SK-N-SH treated with all-trans-retinoic acid at 6 μM for 48 hours (cell line): ENCODE measurements at regions not wholly inside any gene's neighbourhood (a gene's known extent, or its start where the extent isn't known, plus 50 kb on each side); places are given as distances from the start of the nearest gene placed in this dataset.
"Not testable (repeated sequence)": the region's sequence is repeated elsewhere in the genome, so short reads cannot be mapped to it uniquely, and the experiment has no call there.

ENCODE experiments used
- ATAC-seq: fragments of 200-7000 bp; cut with Tn5 transposase; 3 replicates; pipeline ENCODE4 v1.9.1; 2020; ENCODE audit warnings: mild to moderate bottlenecking, moderate library complexity
- ARNTL ChIP-seq: fragments of 450-650 bp; formaldehyde crosslinking; IDR thresholded peaks from 2 replicates; pipeline ENCODE4 v1.5.0; 2020; ENCODE audit warnings: low read depth, mild to moderate bottlenecking, moderate library complexity, borderline replicate concordance
- BACH2 ChIP-seq: fragments of 250-450 bp; sonication (Bioruptor Pico); IDR thresholded peaks from 2 replicates; pipeline ENCODE4 v1.9.0; 2021; ENCODE audit warnings: mild to moderate bottlenecking, borderline replicate concordance
- CREB5 ChIP-seq: fragments of 250-450 bp; sonication (Bioruptor Pico); IDR thresholded peaks from 2 replicates; pipeline ENCODE4 v1.5.1; 2020; ENCODE audit warnings: low read depth, mild to moderate bottlenecking, moderate library complexity
- CSRNP3 ChIP-seq: fragments of 250-450 bp; sonication (Bioruptor Pico); IDR thresholded peaks from 2 replicates; pipeline ENCODE4 v1.5.1; 2021; ENCODE audit warnings: mild to moderate bottlenecking, moderate library complexity
- ESRRG ChIP-seq: fragments of 250-450 bp; sonication (Bioruptor Pico); IDR thresholded peaks from 2 replicates; pipeline ENCODE4 v1.6.1; 2021; ENCODE audit warnings: mild to moderate bottlenecking
- GLIS3 ChIP-seq: fragments of 250-450 bp; sonication (Bioruptor Pico); IDR thresholded peaks from 2 replicates; pipeline ENCODE4 v1.5.0; 2020; ENCODE audit warnings: mild to moderate bottlenecking, moderate library complexity
- RARB ChIP-seq: fragments of 250-450 bp; sonication (Bioruptor Pico); IDR thresholded peaks from 2 replicates; pipeline ENCODE4 v1.8.0; 2021; ENCODE audit warnings: mild to moderate bottlenecking, moderate library complexity
- TCF4 ChIP-seq: fragments of 250-450 bp; sonication (Bioruptor Pico); IDR thresholded peaks from 2 replicates; pipeline ENCODE4 v1.8.0; 2021; ENCODE audit warnings: mild to moderate bottlenecking, moderate library complexity, borderline replicate concordance
- TOX ChIP-seq: fragments of 250-450 bp; sonication (Bioruptor Pico); IDR thresholded peaks from 2 replicates; pipeline ENCODE4 v1.8.0; 2021; ENCODE audit warnings: mild to moderate bottlenecking, moderate library complexity, borderline replicate concordance
- ZC3H10 ChIP-seq: fragments of 250-450 bp; sonication (Bioruptor Pico); IDR thresholded peaks from 2 replicates; pipeline ENCODE4 v1.5.1; 2021; ENCODE audit warnings: mild to moderate bottlenecking, moderate library complexity
- ZFP3 ChIP-seq: fragments of 250-450 bp; sonication (Bioruptor Pico); IDR thresholded peaks from 2 replicates; pipeline ENCODE4 v1.5.0; 2020; ENCODE audit warnings: mild to moderate bottlenecking, moderate library complexity
- ZFP30 ChIP-seq: fragments of 450-650 bp; formaldehyde crosslinking; IDR thresholded peaks from 2 replicates; pipeline ENCODE4 v1.5.0; 2022; ENCODE audit warnings: mild to moderate bottlenecking, moderate library complexity
- TF ChIP-seq, protein P1 (sequence below): fragments of 250-450 bp; sonication (Bioruptor Pico); IDR thresholded peaks from 2 replicates; pipeline ENCODE4 v1.8.0; 2020; ENCODE audit warnings: mild to moderate bottlenecking, moderate library complexity, borderline replicate concordance
- TF ChIP-seq, protein P2 (sequence below): fragments of 250-450 bp; sonication (Bioruptor Pico); IDR thresholded peaks from 2 replicates; pipeline ENCODE4 v1.8.0; 2021; ENCODE audit warnings: low read depth, mild to moderate bottlenecking, moderate library complexity, borderline replicate concordance
- TF ChIP-seq, protein P3 (sequence below): fragments of 250-450 bp; sonication (Bioruptor Pico); IDR thresholded peaks from 2 replicates; pipeline ENCODE4 v1.5.0; 2020; ENCODE audit warnings: mild to moderate bottlenecking, moderate library complexity

- no peak for TF ChIP-seq CSRNP3
- TF ChIP-seq ZFP30 (CRISPR knock-in tag) = no peak
- no peak for TF ChIP-seq GLIS3 (CRISPR knock-in tag)
- no peak for TF ChIP-seq CREB5 (CRISPR knock-in tag)
- TF ChIP-seq ARNTL (CRISPR knock-in tag) = no peak
- TF ChIP-seq TOX (CRISPR knock-in tag) = no peak
Observed at GRCh38 chrX:138875472-138875871, 164.0 kb upstream of the FGF13 start (continued).

GRCh38 chrX:138874271-138874935, 162.9 kb upstream of the FGF13 start:
- ATAC-seq = no peak
- TF ChIP-seq ESRRG (CRISPR knock-in tag) = no peak
- TF ChIP-seq, protein P1, sequence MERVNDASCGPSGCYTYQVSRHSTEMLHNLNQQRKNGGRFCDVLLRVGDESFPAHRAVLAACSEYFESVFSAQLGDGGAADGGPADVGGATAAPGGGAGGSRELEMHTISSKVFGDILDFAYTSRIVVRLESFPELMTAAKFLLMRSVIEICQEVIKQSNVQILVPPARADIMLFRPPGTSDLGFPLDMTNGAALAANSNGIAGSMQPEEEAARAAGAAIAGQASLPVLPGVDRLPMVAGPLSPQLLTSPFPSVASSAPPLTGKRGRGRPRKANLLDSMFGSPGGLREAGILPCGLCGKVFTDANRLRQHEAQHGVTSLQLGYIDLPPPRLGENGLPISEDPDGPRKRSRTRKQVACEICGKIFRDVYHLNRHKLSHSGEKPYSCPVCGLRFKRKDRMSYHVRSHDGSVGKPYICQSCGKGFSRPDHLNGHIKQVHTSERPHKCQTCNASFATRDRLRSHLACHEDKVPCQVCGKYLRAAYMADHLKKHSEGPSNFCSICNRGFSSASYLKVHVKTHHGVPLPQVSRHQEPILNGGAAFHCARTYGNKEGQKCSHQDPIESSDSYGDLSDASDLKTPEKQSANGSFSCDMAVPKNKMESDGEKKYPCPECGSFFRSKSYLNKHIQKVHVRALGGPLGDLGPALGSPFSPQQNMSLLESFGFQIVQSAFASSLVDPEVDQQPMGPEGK (CRISPR knock-in tag) = no peak
- TF ChIP-seq ZC3H10 (CRISPR knock-in tag) = no peak
- TF ChIP-seq, protein P2, sequence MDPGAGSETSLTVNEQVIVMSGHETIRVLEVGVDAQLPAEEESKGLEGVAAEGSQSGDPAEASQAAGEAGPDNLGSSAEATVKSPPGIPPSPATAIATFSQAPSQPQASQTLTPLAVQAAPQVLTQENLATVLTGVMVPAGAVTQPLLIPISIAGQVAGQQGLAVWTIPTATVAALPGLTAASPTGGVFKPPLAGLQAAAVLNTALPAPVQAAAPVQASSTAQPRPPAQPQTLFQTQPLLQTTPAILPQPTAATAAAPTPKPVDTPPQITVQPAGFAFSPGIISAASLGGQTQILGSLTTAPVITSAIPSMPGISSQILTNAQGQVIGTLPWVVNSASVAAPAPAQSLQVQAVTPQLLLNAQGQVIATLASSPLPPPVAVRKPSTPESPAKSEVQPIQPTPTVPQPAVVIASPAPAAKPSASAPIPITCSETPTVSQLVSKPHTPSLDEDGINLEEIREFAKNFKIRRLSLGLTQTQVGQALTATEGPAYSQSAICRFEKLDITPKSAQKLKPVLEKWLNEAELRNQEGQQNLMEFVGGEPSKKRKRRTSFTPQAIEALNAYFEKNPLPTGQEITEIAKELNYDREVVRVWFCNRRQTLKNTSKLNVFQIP (CRISPR knock-in tag) = no peak
- TF ChIP-seq BACH2 = no peak
- TF ChIP-seq CSRNP3 = no peak

DNA sequence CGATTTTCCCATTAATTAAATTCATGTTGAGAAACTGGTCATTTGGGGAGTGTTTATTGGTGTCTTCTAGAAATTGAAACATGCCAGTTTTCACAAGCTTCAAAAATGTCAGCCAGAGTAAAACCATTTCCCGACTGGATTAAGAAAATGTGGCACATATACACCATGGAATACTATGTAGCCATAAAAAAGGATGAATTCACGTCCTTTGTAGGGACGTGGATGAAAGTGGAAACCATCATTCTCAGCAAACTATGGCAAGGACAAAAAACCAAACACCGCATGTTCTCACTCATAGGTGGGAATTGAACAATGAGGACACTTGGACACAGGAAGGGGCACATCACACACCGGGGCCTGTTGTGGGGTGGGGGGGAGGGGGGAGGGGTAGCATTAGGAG, 162.1 kb upstream of the FGF13 start:
- not testable (repeated sequence) for ATAC-seq

DNA sequence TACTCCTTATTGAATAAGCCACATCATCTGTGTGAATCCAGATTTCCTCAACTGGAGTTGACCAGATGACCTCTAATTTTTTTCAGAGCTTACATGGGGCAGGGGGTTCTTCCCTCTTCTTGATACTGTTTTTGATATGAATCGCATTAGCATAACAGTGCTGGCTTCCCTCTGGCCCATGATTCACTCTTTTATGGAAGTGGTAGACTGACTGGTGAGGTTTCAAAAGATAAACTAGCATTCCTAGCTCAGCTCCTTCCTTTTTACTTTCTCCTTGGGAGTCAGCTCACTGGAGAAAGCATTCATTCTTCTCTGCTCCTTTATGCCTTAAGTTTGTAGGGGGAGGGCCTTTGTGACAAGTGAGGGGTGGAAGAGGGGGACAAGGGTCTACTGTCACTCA, 161.0 kb upstream of the FGF13 start:
- no peak for ATAC-seq
- TF ChIP-seq RARB (no peak), ZFP3 (CRISPR knock-in tag) (no peak), BACH2 (no peak), ARNTL (CRISPR knock-in tag) (no peak), TCF4 (CRISPR knock-in tag) (no peak), ZFP30 (CRISPR knock-in tag) (no peak)
- TF ChIP-seq, protein P3, sequence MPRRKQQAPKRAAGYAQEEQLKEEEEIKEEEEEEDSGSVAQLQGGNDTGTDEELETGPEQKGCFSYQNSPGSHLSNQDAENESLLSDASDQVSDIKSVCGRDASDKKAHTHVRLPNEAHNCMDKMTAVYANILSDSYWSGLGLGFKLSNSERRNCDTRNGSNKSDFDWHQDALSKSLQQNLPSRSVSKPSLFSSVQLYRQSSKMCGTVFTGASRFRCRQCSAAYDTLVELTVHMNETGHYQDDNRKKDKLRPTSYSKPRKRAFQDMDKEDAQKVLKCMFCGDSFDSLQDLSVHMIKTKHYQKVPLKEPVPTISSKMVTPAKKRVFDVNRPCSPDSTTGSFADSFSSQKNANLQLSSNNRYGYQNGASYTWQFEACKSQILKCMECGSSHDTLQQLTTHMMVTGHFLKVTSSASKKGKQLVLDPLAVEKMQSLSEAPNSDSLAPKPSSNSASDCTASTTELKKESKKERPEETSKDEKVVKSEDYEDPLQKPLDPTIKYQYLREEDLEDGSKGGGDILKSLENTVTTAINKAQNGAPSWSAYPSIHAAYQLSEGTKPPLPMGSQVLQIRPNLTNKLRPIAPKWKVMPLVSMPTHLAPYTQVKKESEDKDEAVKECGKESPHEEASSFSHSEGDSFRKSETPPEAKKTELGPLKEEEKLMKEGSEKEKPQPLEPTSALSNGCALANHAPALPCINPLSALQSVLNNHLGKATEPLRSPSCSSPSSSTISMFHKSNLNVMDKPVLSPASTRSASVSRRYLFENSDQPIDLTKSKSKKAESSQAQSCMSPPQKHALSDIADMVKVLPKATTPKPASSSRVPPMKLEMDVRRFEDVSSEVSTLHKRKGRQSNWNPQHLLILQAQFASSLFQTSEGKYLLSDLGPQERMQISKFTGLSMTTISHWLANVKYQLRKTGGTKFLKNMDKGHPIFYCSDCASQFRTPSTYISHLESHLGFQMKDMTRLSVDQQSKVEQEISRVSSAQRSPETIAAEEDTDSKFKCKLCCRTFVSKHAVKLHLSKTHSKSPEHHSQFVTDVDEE (CRISPR knock-in tag) = no peak
- TF ChIP-seq, protein P1 (CRISPR knock-in tag) = no peak
